DND-41 (cell line): ENCODE measurements at regions not wholly inside any gene's neighbourhood (a gene's known extent, or its start where the extent isn't known, plus 50 kb on each side); places are given as distances from the start of the nearest gene placed in this dataset.

Experiments used
- ATAC-seq: fragments of 200-7000 bp; cut with Tn5 transposase; 3 replicates; pipeline ENCODE4 v1.9.1; 2021; ENCODE audit warnings: low read depth; ENCODE audit not compliant: insufficient read depth
- DNase-seq: peaks from one replicate; pipeline ENCODE4 v3.0.0-alpha.2; 2020
- H2AFZ ChIP-seq: 2 replicates; pipeline ENCODE4 v1.6.0; 2012; ENCODE audit warnings: low read depth, low read length
- H3K27ac ChIP-seq: 2 replicates; pipeline ENCODE4 v1.5.1; 2012; ENCODE audit warnings: low read length, inconsistent platforms
- H3K27me3 ChIP-seq: fragments of 200-600 bp; sonication (generic); 2 replicates; pipeline ENCODE4 v1.6.0; 2012; ENCODE audit warnings: low read length, mild to moderate bottlenecking, inconsistent platforms; ENCODE audit not compliant: insufficient read depth, poor library complexity
- H3K36me3 ChIP-seq: 2 replicates; pipeline ENCODE4 v1.5.1; 2012; ENCODE audit warnings: low read length, inconsistent platforms; ENCODE audit not compliant: insufficient read depth
- H3K4me1 ChIP-seq: 2 replicates; pipeline ENCODE4 v1.5.1; 2012; ENCODE audit warnings: mild to moderate bottlenecking, low read length; ENCODE audit not compliant: insufficient read depth
- H3K4me2 ChIP-seq: 2 replicates; pipeline ENCODE4 v1.6.0; 2012; ENCODE audit warnings: mild to moderate bottlenecking, moderate library complexity, low read length, inconsistent platforms; ENCODE audit not compliant: insufficient read depth
- H3K4me3 ChIP-seq, 2 experiments: fragments of 200-600 bp in 1 of 2; shearing (Covaris generic) in 1 of 2; 2 replicates each; pipeline ENCODE4 v1.5.1; 2012 to 2016; ENCODE audit warnings: inconsistent platforms in 2 of 2, low read length in 2 of 2, mild to moderate bottlenecking in 2 of 2, low read depth in 1 of 2, moderate library complexity in 1 of 2
- H3K79me2 ChIP-seq: 2 replicates; pipeline ENCODE4 v1.6.0; 2012; ENCODE audit warnings: low read length, inconsistent platforms; ENCODE audit not compliant: insufficient read depth
- H3K9ac ChIP-seq: 2 replicates; pipeline ENCODE4 v1.6.0; 2012; ENCODE audit warnings: low read depth, mild to moderate bottlenecking, inconsistent platforms, low read length, moderate library complexity
- H3K9me3 ChIP-seq: 2 replicates; pipeline ENCODE4 v1.5.1; 2012; ENCODE audit warnings: low read length, moderate library complexity, mild to moderate bottlenecking, inconsistent platforms; ENCODE audit not compliant: insufficient read depth, severe bottlenecking
- H4K20me1 ChIP-seq: 2 replicates; pipeline ENCODE4 v1.6.0; 2012; ENCODE audit warnings: low read length; ENCODE audit not compliant: insufficient read depth
- EZH2 ChIP-seq: IDR thresholded peaks from 3 replicates; pipeline ENCODE4 v1.6.1; 2012; ENCODE audit warnings: borderline replicate concordance, low read depth, mild to moderate bottlenecking, moderate library complexity, low read length, inconsistent platforms; ENCODE audit not compliant: severe bottlenecking
- TF ChIP-seq, protein P1 (sequence below): IDR thresholded peaks from 2 replicates; pipeline ENCODE4 v1.5.1; 2012; ENCODE audit warnings: borderline replicate concordance, low read length, moderate library complexity, mild to moderate bottlenecking; ENCODE audit not compliant: poor library complexity, severe bottlenecking; ENCODE audit errors: extremely low read depth

- Histone ChIP-seq H3K27ac (no peak overlapping the region), H3K4me2 (no peak overlapping the region), H3K4me3 (no peak overlapping the region), H2AFZ (no peak overlapping the region), H3K36me3 (no peaks in the 10 kb centered on the region), H3K9me3 (peaks cover 6% of the 10 kb centered on the region), H3K9ac (no peak overlapping the region), H4K20me1 (no peaks in the 10 kb centered on the region), H3K4me1 (peaks cover 9% of the 10 kb centered on the region), H3K27me3 (no peaks in the 10 kb centered on the region), H3K79me2 (no peaks in the 10 kb centered on the region)
- DNase-seq = no peak
- TF ChIP-seq, protein P1, sequence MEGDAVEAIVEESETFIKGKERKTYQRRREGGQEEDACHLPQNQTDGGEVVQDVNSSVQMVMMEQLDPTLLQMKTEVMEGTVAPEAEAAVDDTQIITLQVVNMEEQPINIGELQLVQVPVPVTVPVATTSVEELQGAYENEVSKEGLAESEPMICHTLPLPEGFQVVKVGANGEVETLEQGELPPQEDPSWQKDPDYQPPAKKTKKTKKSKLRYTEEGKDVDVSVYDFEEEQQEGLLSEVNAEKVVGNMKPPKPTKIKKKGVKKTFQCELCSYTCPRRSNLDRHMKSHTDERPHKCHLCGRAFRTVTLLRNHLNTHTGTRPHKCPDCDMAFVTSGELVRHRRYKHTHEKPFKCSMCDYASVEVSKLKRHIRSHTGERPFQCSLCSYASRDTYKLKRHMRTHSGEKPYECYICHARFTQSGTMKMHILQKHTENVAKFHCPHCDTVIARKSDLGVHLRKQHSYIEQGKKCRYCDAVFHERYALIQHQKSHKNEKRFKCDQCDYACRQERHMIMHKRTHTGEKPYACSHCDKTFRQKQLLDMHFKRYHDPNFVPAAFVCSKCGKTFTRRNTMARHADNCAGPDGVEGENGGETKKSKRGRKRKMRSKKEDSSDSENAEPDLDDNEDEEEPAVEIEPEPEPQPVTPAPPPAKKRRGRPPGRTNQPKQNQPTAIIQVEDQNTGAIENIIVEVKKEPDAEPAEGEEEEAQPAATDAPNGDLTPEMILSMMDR = no peak
- TF ChIP-seq EZH2 = no peak
- no peak for ATAC-seq
Measured at GRCh38 chr17:71430281-71430680, 690.5 kb upstream of the SOX9 start.

GRCh38 chr17:71431146-71431545 is 689.7 kb upstream of the SOX9 start:
- H3K4me1 ChIP-seq = peaks cover 5% of the 10 kb centered on the region; the same call in 1 of the 2 replicates
- no peaks in the 10 kb centered on the region for H3K36me3 ChIP-seq
- H3K4me3 ChIP-seq = no peak overlapping the region
- H3K27ac ChIP-seq = no peak overlapping the region
- H3K9ac ChIP-seq = no peak overlapping the region
- no peaks in the 10 kb centered on the region for H3K27me3 ChIP-seq
- no peak overlapping the region for H2AFZ ChIP-seq
- no peak overlapping the region for H3K4me2 ChIP-seq
- no peaks in the 10 kb centered on the region for H4K20me1 ChIP-seq
- no peak for ATAC-seq
- TF ChIP-seq, protein P1 = no peak
- TF ChIP-seq EZH2 = no peak
- DNase-seq = no peak
- peaks cover 6% of the 10 kb centered on the region for H3K9me3 ChIP-seq
- H3K79me2 ChIP-seq = no peaks in the 10 kb centered on the region

DNA sequence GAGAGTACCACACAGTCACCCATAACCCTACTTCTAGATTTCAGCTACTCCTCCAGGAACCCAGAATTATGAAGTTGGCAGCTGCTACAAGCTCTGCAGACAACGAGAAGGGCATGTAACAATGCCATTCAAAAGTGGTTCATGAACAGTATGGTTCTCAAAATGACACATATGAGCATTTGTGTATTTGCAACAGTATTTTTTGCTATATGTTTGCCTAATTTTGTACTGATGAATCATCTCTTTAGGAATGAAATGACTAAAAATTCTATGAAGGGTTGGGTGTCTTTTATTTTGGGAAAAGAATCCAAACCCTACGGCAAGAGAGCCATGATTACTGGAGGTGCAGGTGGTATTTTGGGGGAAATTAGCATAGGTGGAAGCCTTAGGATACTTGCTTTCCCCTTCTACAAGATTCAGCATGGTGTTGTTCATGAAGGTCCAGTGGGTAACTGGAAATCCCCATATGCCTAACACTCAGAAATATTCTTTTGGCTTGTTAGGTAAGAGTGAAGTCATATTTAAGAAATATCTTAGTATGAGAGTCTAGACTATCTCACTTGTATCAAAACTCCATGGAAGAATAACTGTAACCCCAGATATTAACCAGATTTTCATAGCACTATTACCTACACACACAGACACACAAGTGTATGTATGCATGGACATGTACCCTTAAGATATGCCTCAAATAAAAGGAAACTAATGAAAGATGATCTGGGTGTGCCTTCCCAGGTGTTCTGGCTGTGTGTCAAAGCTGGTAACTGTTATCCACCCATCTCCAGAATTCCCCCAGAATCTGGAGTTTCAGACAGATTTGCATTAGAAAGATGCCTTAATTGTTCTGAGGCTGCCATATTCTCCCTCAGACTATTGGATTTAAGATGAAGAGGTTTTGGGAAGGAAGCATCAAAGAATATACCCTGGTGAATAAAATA is 688.2 kb upstream of the SOX9 start:
- no peak overlapping the region for H2AFZ ChIP-seq
- no peaks in the 10 kb centered on the region for H4K20me1 ChIP-seq
- no peaks in the 10 kb centered on the region for H3K36me3 ChIP-seq
- no peaks in the 10 kb centered on the region for H3K79me2 ChIP-seq
- TF ChIP-seq EZH2 = no peak
- TF ChIP-seq, protein P1 = no peak
- no peak overlapping the region for H3K4me2 ChIP-seq
- H3K4me3 ChIP-seq = no peak overlapping the region
- no peak overlapping the region for H3K27ac ChIP-seq
- no peak for DNase-seq
- ATAC-seq = no peak
- no peak overlapping the region for H3K9ac ChIP-seq
- peaks cover 6% of the 10 kb centered on the region for H3K9me3 ChIP-seq
- H3K4me1 ChIP-seq = peaks cover 4% of the 10 kb centered on the region; the same call in 1 of the 2 replicates
- H3K27me3 ChIP-seq = no peaks in the 10 kb centered on the region
